GM21825 (cell line): ENCODE measurements at regions not wholly inside any gene's neighbourhood (a gene's known extent, or its start where the extent isn't known, plus 50 kb on each side); places are given as distances from the start of the nearest gene placed in this dataset.

ENCODE experiments used
- ATAC-seq: cut with Tn5 transposase; IDR thresholded peaks from one replicate; pipeline ENCODE4 v1.9.1; 2021; ENCODE audit warnings: mild to moderate bottlenecking, moderate library complexity; ENCODE audit not compliant: unreplicated experiment

DNA sequence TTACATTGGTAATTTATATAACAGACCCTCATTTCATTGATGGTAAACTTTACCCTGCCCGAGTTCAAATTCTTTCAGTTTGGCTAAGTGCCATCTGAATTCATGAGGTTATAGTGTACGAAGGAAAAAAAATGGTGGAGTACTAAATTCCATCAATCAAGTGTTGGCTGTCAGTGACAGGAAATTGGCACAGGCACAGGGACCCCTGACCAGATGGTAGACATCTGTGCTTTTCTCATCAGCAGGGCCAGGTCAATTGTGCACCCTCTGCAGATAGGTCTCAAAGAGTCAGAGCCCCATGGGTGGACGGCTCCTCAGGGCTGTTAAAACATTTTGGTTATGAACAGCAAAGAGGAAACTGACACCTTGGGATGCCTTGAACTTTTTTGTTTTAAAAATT is 439.2 kb downstream of the SETBP1 start:
- no peak for ATAC-seq

DNA sequence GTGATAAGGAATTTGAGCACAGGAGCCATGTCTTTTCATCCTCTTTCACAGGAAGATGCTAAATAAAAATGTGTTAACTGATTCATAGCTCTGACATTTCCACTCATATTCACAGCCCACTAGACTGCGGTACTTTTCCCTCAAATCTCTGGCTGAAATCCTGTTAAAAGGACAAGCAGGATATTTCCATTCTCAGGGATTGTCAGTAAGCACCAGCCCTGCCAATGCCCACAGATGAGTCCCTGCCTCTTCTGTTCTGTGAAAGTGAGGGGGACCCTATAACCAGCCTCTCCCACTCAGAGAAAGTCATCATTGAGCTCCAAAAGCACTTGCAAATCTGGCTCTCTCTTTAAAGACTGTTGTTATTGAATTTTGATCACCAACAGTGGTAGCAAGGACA is 440.5 kb downstream of the SETBP1 start:
- no peak for ATAC-seq

DNA sequence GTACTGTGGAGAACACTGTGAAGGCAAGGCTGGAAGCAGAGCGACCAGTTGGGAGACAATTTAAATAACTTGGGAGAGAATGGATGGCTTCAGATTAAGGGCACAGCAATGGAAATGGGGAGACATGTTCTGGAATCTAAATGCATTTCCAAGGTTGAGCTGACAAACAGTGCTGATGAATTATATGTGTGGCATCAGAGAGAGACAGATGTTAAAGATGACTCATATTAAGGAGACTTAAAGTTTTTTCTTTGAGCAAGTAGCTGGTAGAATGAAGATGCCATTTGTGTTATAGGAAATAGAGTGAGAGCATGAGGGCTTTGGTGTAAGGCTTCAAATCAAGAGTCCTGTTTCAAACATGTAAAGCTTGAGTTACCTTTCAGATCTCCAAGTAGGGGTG is 441.8 kb downstream of the SETBP1 start:
- ATAC-seq, result no peak

DNA sequence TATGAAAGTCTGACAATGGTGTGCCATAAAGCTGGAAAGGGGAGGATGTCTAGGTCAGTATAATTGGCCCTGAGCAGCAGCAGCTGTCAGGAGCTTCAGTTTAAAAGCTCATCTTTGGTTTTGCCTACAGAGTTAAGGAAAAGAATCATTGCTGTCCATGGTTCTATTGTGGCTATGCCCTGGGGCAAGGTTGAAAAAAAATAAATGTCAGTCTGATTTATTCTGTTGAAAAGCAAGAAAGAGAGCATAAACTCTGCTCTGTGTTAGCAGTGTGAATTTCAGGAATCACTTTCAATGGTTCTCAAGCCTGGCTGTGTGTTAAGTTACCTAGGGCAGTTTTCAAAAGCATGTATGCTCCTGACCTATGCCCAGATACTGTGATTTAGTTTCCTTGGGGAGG is 446.7 kb downstream of the SETBP1 start:
- ATAC-seq, result no peak

DNA sequence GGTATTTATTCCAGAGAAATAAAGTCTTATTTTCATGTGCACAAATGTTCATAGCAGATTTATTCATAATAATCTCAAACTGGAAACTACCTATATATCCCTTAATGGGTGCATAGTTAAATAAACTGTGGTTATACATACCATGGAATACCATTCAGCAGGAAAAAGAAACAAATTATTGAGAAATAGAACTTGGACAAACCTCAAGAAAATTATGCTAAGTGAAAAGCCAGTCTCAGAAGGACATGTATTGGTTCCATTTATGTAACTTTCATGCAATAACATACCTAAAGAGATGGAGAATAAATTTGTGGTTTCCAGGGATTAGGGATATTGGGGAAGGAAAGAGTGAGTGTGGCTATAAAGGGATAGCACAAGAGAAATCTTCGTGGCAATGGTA is 452.6 kb downstream of the SETBP1 start:
- no peak for ATAC-seq

DNA sequence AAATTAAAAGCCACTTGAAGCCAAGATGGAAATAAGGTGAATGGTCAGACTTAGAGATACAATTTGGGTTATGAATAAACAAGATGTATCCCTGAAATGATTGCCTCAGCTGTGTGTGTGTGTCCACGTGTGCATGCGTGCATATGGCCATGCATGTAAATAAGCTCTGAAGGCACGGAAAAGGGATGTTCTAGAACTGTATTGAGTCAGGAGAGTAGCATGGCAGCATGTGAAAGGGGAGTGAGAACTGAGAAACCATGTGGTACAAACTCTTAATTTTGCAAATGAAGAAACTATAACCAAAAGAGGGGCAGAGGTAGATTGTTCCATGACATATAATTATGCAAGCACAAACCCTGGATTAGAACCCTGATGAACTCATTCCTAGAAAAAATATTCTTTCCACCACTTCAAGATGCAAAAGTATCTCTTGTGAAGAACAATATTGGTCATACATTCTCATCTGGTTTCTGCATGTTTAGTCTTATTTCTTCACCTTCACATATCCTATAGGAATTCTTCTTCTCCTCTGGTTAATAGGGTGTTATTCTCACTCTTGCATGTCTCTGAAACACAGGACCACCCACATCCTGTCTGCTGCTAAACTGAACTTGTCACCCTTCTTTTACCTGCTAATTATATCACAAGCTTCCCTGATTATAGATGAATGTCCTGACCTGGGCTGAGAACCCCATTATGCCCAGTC is 455.8 kb downstream of the SETBP1 start:
- no peak for ATAC-seq

DNA sequence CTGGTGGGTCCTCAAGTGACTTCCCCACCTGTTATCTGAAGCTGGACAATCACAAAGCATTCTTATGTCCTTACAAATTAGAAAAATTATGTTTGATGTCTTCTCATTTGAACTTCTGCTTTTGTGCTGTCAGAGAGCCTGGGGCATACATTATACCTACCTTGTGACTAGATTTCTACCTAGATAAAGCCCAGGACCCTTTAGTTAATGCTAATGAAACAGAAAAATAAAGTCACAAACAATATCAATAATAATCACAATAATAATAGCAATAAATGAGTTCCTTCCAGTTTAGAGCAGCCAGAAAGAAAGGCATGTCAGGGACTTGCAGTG is 456.4 kb downstream of the SETBP1 start:
- no peak for ATAC-seq

DNA sequence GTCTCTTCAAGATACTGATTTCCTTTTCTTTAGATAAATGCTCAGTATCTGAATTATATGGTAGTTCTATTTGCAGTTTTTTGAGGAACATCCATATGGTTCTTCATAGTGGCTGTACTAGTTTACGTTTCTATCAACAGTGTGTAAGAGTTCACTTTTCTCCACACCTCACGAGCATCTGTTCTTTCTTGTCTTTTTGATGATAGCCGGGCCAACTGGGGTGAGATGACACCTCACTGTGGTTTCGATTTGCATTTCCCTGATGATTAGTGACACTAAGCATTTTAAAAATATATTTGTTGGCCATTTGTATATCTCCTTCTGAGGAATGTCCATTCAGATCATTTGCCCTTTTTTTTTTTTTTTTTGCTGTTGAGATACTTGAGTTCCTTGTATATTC is 458.8 kb downstream of the SETBP1 start:
- no peak for ATAC-seq

DNA sequence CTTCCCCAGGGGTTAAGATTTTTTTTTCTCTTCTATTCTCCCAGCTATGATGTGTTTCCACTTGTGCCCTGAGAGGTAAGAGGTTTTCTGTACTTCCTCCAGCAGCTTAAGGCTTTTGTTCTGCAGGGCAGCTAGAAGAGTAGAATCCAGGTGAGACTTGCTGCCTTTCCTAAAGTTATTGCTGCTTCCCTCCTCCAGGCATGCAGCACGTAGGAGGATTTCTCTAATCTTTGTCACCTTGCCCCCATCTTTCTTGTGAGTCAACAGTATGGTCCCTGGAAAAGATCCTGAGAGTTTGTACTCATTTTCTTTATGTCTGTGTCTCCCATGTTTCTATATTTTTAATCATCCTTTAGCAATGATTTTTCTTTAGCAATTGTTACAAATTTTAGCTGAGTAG is 462.2 kb downstream of the SETBP1 start:
- ATAC-seq, result no peak

DNA sequence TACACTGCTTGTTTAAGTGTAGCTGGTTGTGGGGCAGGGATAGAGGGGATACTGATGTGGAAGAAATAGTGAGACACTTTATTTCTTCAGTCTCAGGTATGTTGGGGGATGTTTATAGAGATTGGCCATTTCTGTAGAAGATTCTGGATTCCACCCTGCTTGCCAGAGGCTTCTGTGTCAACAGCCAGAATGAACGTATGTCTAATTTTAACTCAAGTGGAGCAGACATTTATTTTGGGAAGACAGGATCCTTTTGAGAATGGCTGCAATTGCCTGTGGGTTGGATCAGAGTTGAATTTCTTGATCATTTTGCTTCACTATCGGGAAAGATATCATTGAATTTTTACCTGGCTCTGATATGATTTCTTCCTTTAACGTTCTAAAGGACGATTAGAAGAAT is 465.6 kb upstream of the SLC14A2 start:
- ATAC-seq, result no peak

DNA sequence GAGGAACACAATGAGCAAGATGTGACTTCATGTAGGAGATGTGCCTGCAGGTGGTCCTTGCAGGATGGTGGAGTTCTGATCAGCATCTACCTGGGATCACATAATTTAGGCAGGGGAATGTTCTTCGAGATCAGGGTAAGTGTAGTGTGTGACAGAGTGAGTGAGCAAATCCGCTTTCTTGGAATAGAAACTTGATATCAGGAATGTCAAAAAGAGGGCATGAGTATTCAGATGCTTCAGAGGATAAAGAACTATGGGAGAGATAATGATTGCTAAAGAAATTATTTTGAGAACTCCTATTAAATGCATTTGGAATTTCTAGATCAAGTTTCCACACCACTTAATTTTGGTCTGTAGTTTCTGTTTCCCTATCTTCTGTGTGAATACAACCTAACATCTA is 463.6 kb upstream of the SLC14A2 start:
- no peak for ATAC-seq

DNA sequence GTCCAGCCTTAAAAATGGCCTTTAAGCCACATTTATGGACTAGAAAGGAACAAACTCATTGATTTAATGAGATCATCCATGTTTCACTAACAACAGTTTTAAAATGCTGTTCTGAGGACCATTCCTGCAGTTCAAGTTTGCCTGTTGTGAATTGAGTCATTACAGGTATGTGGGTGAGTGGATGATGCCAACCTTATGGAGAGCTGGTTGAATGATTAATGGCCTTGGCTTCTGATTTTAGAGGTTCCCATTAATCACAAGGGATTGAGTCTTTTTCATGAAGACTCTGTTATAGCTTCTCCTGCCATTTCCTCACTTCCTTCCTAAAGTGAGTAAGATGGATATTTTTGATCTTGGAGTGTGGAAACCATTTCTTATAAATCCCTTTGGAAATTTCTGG is 459.8 kb upstream of the SLC14A2 start:
- no peak for ATAC-seq

DNA sequence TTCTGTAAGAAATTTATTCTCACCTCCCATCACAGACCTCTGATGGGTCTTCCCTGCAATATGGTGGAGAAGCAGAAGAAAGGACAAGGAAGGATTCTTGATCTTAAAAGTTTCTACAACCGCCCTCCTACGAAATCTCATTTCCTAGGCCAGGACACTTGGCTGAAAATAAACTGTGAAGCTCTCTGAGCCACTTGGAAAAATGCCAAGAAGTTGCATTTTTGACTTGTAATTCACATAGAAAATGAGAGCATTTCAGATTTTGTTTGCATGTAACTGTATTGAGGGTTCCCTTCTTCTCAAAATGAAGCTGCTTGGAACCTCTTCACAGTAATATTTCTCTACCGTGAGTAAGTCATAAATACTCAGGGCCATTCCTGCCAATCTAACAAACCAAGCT is 458.3 kb upstream of the SLC14A2 start:
- ATAC-seq, result no peak

DNA sequence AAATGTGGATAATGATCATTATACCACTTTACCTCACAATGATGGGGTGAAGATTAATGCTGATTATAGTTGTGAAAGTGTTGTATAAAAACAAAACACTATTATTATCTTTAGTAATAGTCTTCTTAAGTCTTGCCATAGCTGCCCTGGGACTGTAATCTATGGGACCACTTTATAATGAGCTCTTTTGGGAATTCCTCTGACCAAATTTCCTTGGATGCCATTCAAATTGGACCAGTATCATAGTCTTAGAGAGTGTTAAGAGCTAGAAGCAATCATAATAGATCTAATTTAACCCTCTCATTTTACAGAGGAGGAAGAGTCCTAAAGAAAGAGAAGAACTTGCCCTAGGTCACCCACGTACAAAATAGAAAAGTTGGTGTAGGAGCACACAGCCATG is 457.7 kb upstream of the SLC14A2 start:
- no peak for ATAC-seq

DNA sequence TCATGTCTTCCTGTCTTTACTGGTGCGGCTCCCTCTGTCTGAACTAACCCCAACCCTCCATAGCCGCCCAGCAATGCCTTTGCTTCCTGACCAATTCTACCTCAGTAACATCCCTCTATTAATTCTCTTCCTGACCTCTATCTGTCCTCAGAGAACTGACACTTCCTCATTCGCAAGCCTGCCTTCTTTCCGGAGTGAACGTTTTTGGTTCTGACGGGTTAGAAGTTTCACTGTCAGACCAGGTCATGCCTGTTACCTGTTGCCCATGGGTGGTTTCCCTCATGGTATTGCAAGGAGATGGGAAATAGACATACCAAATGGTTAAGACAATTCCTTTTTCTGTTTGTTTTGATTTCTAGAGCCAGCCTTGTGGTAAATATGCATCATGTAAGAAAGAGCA is 453.4 kb upstream of the SLC14A2 start:
- ATAC-seq, result peak; percentile 72

DNA sequence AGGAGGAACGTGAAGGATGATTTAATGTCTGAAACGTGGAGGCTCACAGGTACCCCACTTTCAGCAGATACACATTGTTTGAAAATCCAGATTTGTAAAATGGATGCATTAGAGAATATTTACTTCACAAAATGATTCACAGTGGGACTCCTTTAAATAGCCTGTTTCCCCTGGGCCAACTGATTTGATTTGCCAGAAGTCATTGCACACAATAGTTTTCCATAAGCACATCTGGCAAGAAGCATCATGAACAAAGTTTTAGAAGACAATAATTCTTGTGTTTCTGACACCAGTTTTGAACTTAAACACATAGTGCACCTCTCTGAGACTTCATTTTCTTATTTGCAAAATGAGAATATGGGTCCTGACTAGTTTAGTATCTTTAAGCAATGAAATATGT is 451.4 kb upstream of the SLC14A2 start:
- no peak for ATAC-seq

DNA sequence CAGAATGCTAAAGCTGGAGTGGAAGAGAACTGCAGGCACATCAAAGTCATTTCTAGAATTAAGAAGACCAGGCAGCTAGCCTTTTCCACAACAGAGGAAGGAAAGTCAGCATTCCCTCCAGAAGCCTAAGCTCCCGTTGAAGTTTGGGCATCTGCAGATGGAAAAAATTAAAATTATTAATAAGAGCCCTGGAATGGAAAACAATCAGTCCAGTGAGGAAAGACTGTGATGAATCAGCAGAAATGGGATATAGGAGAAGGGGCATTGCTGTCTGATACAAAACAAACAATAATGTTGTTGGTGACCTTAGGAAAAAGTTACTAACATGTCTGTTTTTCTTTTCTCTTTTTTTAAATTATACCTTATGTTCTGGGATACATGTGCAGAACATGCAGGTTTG is 450.7 kb upstream of the SLC14A2 start:
- ATAC-seq, result no peak

DNA sequence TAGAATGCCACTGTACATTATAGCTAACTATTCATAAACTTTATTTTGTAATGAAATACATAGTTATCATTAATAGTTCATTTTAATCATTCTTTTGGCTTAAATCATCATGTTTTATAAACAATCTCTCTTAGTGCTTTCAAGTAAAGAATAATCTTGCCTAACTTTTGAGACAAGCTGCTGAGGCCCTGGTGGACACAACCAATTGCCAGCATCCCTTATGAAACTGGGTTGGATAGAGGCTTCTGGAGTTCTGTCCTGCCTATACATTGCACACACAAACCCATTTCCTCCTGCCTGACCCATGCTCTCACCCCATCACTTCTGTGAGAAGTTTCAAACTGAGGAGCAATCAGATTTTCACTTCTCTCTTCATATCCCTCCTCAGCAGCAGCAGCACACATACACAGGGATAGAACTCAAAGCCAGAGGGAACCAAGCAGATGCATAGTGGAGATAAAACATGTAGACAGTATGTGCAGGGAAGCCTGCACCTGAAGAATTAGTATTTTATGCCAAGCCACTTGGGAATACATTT is 450.0 kb upstream of the SLC14A2 start:
- ATAC-seq, result no peak

DNA sequence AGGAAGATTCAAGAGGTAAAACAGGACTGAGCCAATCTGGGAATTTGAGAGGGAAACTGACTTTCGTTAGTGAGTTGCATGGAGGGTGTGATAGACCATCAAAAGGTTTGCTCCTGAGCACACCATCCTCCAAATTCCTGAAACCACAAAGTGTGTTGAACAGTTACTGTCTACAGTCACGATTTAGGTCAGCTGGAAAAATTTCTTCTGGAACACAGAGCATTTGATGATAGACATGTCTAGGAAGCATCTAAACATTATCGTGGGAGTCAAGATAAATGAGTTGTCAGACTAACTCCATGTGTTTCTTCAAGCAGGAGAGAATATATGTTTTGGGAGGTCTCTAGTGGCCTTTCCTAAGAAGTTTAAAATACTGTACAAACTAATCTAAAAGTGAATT is 449.4 kb upstream of the SLC14A2 start:
- ATAC-seq, result no peak

DNA sequence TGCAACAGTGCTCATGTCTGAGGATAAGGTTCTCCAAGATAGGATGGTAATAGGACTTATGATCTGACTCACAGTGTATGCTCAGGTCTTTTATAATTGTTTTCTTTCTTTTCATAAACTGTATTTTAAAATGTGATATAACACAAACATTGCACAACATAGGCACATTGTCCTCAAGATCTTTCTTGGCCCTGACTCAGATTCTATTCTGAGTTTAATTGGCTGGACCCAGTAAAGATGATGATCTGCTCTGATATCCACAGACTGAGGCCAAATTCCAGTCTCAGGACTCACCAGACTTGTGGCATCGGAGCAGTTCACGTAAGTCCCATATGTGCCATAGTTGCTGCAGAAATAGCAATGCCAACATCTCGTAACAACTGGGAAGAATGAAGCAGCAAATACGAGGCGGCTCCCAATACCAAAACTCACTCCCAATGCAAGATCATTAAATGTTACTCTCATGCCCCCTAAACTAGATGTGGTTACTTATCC is 448.9 kb upstream of the SLC14A2 start:
- no peak for ATAC-seq

DNA sequence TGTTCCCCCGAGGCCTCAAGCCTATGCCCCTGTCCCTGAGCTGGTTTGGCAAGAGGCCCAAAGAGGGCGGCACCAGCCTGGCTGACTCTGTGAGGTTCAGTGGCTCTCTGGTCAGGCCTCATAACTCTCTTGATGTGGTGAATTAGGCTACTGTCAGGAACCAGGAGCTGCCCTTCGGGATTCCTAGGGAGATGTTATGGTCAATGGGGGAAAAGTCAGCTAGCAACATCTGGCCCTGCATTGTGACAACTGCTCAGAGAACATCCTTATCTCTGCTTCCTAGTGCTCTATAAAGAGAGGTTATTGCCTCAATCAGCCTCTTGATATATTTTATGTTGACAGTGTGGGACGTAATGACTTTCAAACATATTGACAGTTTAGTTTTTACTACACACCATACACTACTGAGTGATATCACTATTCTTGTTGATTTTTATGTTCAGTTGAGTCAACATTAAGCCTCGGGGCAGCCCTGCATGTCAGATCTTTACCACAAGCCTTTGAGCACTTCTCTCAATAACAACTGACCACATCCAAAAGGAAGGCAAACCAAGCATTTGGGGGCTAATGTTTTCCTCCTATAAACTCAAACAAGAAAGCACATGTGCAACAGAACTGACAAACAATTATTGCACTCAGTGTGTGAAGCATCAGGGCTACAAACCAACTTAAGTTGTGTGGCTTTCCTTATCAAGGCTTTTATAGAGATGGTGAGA is 448.3 kb upstream of the SLC14A2 start:
- ATAC-seq, result no peak

DNA sequence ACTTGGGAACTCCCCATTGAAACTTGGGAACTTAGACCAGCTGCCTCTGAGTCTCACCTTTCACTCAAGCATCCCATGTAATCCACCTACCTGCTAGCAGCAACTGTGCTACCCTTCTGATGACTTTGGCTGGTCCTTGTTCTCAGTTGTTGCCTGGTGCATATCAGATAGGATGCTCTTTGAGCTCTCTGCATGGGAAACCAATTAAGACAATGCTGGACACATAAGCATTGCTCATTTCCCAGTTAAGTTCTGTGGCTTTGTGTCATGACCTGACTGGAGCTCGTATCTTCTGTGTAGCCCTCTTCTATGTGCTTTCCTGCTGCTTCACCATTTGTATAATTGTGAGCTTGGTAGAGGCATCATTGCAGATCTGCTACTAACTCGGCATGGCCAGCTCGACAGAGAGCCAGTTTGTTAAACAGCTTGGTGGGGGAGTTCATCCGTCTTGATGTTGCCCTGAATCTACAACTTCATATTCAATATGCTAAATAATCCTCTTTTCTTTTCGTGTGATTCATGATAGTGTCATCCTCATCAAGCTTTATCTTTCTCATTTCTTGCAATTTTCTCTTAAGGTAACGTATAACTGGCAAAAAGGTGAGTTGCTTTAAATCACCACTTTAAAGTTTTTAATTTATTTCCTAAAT is 447.5 kb upstream of the SLC14A2 start:
- no peak for ATAC-seq
